NB4 (cell line): ENCODE measurements at regions not wholly inside any gene's neighbourhood (a gene's known extent, or its start where the extent isn't known, plus 50 kb on each side); places are given as distances from the start of the nearest gene placed in this dataset.
A peak's percentile ranks its signal among the peaks of the same experiment; 100 is the strongest.

ENCODE experiments used
- DNase-seq: peaks from one replicate; pipeline ENCODE4 v3.0.0; 2010; ENCODE audit warnings: low read depth
- H3K4me3 ChIP-seq: one replicate; pipeline ENCODE4 v1.5.1; 2011; ENCODE audit warnings: mild to moderate bottlenecking, low read depth, low read length, moderate library complexity
- MAX ChIP-seq: IDR thresholded peaks from 2 replicates; pipeline ENCODE4 v1.6.1; 2011; ENCODE audit warnings: low read depth, low read length
- MYC ChIP-seq: IDR thresholded peaks from 2 replicates; pipeline ENCODE4 v1.6.1; 2011; ENCODE audit warnings: low read depth, low read length
- POLR2A ChIP-seq: IDR thresholded peaks from 2 replicates; pipeline ENCODE4 v1.6.1; 2011; ENCODE audit warnings: mild to moderate bottlenecking; ENCODE audit not compliant: insufficient read length; ENCODE audit errors: extremely low read depth
- TF ChIP-seq, protein P1 (sequence below): IDR thresholded peaks from one replicate; pipeline ENCODE4 v1.5.1; 2012; ENCODE audit warnings: low read depth, low read length

DNA sequence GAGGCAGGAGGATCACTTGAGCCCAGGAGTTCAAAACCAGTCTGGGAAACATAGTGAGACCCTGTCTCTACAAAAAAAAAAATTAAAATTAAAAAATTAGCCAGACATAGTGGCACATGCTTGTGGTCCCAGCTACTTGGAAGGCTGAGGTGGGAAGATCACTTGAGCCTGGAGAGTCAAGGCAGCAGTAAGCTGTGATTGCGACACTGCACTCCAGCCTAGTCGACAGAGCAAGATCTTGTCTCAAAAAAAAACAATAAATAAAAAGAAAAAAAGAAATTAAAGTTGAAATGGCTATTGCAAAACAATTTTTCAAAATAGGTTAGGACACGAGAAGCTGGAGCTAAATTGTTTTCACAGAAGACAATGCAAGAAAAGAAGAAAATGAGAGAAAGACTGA, 379.0 kb upstream of the RNF32 start:
- DNase-seq: no peak
- H3K4me3 ChIP-seq: no peak overlapping the region
- TF ChIP-seq MYC: no peak
- TF ChIP-seq, protein P1, sequence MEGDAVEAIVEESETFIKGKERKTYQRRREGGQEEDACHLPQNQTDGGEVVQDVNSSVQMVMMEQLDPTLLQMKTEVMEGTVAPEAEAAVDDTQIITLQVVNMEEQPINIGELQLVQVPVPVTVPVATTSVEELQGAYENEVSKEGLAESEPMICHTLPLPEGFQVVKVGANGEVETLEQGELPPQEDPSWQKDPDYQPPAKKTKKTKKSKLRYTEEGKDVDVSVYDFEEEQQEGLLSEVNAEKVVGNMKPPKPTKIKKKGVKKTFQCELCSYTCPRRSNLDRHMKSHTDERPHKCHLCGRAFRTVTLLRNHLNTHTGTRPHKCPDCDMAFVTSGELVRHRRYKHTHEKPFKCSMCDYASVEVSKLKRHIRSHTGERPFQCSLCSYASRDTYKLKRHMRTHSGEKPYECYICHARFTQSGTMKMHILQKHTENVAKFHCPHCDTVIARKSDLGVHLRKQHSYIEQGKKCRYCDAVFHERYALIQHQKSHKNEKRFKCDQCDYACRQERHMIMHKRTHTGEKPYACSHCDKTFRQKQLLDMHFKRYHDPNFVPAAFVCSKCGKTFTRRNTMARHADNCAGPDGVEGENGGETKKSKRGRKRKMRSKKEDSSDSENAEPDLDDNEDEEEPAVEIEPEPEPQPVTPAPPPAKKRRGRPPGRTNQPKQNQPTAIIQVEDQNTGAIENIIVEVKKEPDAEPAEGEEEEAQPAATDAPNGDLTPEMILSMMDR: no peak
- no peak for TF ChIP-seq MAX
- TF ChIP-seq POLR2A: no peak

GRCh38 chr7:156257904-156258303, 382.7 kb upstream of the RNF32 start:
- peak; percentile 22 for DNase-seq
- no peak for TF ChIP-seq MAX
- TF ChIP-seq, protein P1: no peak
- TF ChIP-seq POLR2A: no peak
- TF ChIP-seq MYC: no peak
- H3K4me3 ChIP-seq: no peak overlapping the region

GRCh38 chr7:156255635-156256034, 384.9 kb upstream of the RNF32 start:
- H3K4me3 ChIP-seq: no peak overlapping the region
- no peak for DNase-seq
- no peak for TF ChIP-seq MYC
- no peak for TF ChIP-seq MAX
- TF ChIP-seq POLR2A: no peak
- TF ChIP-seq, protein P1: no peak

GRCh38 chr7:156251861-156252260, 388.7 kb upstream of the RNF32 start:
- H3K4me3 ChIP-seq: no peak overlapping the region
- DNase-seq: no peak
- TF ChIP-seq MYC (no peak), POLR2A (no peak), MAX (no peak)
- TF ChIP-seq, protein P1: no peak

GRCh38 chr7:156240532-156240931, 400.0 kb upstream of the RNF32 start:
- no peak for DNase-seq
- TF ChIP-seq POLR2A (no peak), MAX (no peak), MYC (no peak)
- TF ChIP-seq, protein P1: no peak
- no peak overlapping the region for H3K4me3 ChIP-seq

DNA sequence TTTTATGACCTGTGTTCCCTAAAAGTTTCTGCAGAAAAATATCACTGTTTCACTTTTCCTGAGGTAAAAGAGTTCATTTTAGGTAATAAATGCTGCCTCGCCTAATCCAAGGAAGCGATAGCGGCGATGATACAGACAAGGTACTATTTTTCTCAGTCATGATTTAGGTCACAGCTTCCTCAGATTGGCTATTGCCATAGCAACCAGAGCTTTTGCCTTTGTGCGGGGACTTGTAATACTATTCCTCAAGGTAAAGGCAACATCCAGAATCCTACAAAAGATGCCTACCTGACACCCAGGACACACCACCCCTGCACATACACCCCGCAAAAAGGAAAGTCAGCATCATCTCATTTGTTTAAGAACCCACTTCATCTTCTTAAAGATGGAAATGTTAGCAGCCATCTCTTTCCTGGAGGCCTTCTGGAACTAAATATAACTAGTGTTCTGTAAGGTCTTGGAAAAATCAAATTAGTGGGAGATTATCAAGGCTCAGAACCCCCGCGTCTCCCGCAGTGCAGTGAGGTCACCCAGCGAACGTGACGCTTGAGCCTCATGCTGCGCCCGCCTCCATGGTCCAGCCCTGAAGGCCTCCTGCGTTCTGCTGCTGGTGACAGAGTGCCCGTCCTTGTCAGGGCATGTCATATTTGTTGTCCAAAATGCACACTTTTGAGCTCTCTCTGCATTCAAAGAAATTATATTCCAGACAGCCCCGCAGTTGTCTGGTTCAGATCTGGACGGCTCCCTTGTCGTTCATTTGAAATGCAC, 402.0 kb upstream of the RNF32 start:
- DNase-seq: no peak
- no peak overlapping the region for H3K4me3 ChIP-seq
- TF ChIP-seq MYC: no peak
- no peak for TF ChIP-seq MAX
- TF ChIP-seq, protein P1: no peak
- TF ChIP-seq POLR2A: no peak
